PFSK-1 (cell line): ENCODE measurements at regions not wholly inside any gene's neighbourhood (a gene's known extent, or its start where the extent isn't known, plus 50 kb on each side); places are given as distances from the start of the nearest gene placed in this dataset.

Source experiments
- FOXP2 ChIP-seq: optimal IDR thresholded peaks from 2 replicates; pipeline ENCODE3; 2011; ENCODE audit warnings: borderline replicate concordance, control low read depth, inconsistent platforms; ENCODE audit not compliant: insufficient read depth; ENCODE audit errors: extremely low read length, extremely low read depth
- POLR2AphosphoS5 ChIP-seq: IDR thresholded peaks from 2 replicates; pipeline ENCODE4 v1.6.1; 2012; ENCODE audit warnings: low read depth, mild to moderate bottlenecking, control low read depth, low read length, moderate library complexity
- SIN3A ChIP-seq: IDR thresholded peaks from 2 replicates; pipeline ENCODE4 v1.6.1; 2012; ENCODE audit warnings: mild to moderate bottlenecking, low read length, moderate library complexity, borderline replicate concordance; ENCODE audit not compliant: insufficient read depth
- TAF1 ChIP-seq: IDR thresholded peaks from 2 replicates; pipeline ENCODE4 v1.6.1; 2012; ENCODE audit warnings: low read length, control low read depth, borderline replicate concordance; ENCODE audit not compliant: insufficient read depth
- TF ChIP-seq, protein P1 (sequence below), 2 experiments: IDR thresholded peaks; 2 replicates each; pipeline versions ENCODE4 v1.6.1 to v1.8.0; 2011 to 2012; ENCODE audit warnings: low read depth in 2 of 2, low read length in 2 of 2, control low read depth in 1 of 2, inconsistent platforms in 1 of 2, mild to moderate bottlenecking in 1 of 2, moderate library complexity in 1 of 2; ENCODE audit not compliant: insufficient read depth in 1 of 2

DNA sequence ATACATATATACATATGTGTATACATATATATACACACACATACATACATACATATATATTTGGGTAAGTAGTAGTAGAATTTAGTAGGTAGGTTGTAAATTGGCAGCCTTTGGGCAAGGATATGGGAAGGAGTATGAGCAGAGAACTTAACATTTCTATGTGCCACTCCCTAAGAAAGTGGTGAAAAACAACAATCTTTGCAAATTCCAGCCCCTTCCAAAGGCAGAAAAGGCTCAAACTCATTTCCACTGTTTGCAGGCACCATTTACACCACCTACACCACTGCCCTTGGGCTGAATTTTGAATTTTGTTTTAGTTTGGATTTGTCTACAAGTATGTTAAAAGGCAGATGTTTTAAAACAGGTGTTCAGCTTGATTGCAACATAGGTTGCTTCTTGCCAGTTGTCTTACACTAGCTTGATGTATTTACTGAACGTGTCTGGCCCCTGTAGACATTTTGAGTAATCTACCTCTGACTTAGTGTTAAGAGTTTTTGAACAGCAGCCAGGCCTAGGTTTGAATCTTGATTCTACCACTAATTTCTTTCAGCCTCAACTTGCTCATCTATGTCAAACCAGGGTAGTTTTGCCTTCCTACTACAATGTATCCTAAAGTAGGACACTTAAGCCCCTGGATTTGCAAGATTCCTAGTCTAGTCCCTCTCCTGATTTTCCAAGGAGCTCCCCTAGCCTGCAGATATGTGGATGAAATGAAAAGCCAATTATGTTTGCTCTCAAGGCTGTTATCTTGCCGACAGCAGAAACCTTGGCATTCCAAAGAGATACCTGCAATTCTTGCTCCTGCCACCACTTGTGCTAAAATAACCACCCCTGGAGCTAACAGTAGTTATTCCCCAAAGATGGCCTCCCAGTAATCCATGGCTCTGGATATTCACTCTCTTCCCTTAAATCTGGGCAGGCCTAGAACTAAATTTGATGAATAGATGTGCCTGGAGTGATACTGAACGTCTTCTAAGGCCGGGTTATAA is 156.2 kb upstream of the SLC44A1 start:
- TF ChIP-seq TAF1 (no peak), POLR2AphosphoS5 (no peak), SIN3A (no peak), FOXP2 (no peak)
- TF ChIP-seq, protein P1, sequence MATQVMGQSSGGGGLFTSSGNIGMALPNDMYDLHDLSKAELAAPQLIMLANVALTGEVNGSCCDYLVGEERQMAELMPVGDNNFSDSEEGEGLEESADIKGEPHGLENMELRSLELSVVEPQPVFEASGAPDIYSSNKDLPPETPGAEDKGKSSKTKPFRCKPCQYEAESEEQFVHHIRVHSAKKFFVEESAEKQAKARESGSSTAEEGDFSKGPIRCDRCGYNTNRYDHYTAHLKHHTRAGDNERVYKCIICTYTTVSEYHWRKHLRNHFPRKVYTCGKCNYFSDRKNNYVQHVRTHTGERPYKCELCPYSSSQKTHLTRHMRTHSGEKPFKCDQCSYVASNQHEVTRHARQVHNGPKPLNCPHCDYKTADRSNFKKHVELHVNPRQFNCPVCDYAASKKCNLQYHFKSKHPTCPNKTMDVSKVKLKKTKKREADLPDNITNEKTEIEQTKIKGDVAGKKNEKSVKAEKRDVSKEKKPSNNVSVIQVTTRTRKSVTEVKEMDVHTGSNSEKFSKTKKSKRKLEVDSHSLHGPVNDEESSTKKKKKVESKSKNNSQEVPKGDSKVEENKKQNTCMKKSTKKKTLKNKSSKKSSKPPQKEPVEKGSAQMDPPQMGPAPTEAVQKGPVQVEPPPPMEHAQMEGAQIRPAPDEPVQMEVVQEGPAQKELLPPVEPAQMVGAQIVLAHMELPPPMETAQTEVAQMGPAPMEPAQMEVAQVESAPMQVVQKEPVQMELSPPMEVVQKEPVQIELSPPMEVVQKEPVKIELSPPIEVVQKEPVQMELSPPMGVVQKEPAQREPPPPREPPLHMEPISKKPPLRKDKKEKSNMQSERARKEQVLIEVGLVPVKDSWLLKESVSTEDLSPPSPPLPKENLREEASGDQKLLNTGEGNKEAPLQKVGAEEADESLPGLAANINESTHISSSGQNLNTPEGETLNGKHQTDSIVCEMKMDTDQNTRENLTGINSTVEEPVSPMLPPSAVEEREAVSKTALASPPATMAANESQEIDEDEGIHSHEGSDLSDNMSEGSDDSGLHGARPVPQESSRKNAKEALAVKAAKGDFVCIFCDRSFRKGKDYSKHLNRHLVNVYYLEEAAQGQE (IDR thresholded peaks at IDR 0.05; ENCODE audit: insufficient read depth in 1 of 2, low read depth in 2 of 2, low read length in 2 of 2) = no peak

DNA sequence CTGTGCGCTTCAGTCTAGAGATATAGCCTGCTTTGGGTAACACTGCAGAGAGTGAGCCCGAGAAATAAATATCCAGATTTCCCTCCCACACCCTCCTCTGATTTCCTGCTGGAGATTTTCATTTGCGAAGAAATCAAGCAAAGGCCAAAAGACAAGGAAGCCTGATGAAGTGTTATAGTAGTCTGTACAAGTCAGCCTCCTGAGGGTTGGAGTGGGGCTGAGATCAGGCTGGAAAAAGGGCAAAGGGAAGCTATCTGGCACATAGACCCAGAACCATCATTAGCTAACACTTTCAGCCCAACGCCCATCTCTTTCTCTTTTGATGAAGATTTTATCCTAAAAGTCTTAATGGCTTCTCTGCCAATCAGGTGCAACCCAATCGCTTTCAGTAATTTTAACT is 154.6 kb upstream of the SLC44A1 start:
- TF ChIP-seq SIN3A (no peak), TAF1 (no peak)
- TF ChIP-seq, protein P1 (IDR thresholded peaks at IDR 0.05; ENCODE audit: insufficient read depth in 1 of 2, low read depth in 2 of 2, low read length in 2 of 2) = no peak

DNA sequence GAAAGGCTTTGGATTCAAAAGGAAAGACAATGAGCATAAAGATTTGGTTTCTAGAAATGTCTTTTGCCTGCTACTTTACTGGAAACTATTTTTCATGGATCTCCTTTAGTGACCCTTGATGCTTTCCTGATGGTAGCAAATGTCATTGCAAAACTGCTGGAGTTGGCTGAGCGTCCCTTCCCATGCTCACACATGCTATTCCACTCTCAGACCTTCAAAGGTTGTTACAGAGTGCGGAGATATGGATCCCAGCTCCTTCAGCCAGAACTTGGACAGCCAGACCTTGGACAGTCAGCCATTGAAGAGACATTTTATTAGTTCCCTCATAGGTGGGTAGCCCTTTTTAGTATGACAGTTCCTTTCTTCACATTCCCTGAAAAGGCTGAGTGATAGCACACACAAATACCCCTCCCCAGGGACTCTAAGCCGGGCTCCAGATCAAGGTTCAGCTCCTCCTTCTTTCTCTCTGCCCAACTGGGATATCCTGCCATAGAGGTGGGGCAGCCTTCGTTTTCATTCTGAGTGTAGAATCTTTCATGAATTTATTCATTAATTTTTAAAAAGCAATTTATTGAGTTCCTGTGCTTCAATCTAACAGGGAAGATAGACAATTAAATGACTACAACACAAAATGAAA is 153.3 kb upstream of the SLC44A1 start:
- TF ChIP-seq FOXP2 (no peak), POLR2AphosphoS5 (no peak), SIN3A (no peak), TAF1 (no peak)
- TF ChIP-seq, protein P1 (IDR thresholded peaks at IDR 0.05; ENCODE audit: insufficient read depth in 1 of 2, low read depth in 2 of 2, low read length in 2 of 2) = no peak

DNA sequence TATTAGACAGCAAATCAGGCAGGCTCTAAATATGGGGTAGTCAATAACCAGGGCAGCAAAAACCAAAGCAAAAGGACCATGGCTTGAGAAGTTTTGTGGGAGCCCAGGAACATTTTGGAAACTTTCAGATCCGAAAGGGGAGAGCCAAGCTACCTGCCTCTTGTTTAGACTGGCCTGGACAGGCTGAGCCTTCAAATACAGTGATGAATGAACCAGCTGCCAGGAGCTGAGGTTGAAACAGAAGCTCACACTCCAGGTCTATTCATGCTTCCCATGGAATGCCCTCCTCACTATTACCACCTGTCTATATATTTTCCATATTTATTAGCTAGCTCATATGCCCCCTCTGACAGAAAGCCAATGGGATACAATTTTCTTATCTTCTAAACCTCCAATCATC is 150.8 kb upstream of the SLC44A1 start:
- no peak for TF ChIP-seq POLR2AphosphoS5

DNA sequence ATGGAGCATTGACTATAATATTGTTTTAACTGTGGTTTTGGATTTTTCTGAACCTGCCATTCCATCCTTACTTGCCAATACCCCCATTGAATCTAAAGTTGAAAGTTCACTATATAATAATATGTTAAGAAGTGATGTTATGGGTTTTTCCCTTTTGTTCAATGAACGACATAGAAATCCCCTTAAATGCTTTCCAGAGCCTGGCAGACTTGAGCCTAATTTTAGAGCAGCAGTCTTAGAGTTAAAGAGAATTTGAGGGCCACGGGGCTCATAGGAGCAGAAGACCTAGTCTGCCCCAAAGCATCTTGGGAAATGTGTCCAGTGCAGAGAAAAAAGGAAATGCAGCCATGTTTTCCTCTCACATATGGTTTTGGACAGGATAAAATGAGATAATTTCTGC is 146.1 kb upstream of the SLC44A1 start:
- TF ChIP-seq TAF1 (no peak), FOXP2 (no peak), POLR2AphosphoS5 (no peak)
- TF ChIP-seq, protein P1 (IDR thresholded peaks at IDR 0.05; ENCODE audit: insufficient read depth in 1 of 2, low read depth in 2 of 2, low read length in 2 of 2) = no peak
